ENCODE measurements at regions not wholly inside any gene's neighbourhood (a gene's known extent, or its start where the extent isn't known, plus 50 kb on each side); places are given as distances from the start of the nearest gene placed in this dataset.

DNA sequence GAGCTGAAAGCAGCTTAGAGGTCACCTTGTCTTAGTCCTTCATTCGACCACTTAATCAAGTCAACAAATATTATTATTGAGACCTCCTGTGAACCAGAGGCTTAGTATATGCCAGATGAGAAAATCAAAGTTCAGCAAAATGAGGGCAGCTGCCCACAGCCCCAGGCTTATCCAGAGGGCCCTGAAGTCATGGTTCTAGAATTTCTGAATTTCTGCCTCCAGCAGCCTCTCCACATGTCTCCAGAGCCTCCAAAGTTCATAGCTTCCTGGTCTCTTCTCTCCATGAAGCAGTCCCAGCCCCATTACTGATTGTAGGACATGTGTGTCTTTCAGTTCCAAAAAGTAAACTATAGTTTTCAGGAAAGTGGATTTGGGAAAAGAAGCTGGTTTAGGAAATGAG lies 96.9 kb upstream of the TSC22D2 start:
- Histone ChIP-seq H2BK120ac (ENCODE audit: low read depth, low read length) (peak overlapping the region; percentile 85), H2AK9ac (replicated peaks; ENCODE audit: low read depth, low read length, poor library complexity) (no peak overlapping the region), H4K91ac (ENCODE audit: insufficient read depth, low read depth, low read length) (no peak overlapping the region; the same call in 1 of the 2 replicates), H3K56ac (ENCODE audit: extremely low read depth, insufficient read depth, low read length) (no peak overlapping the region), H4K5ac (ENCODE audit: low read depth, low read length) (peak overlapping the region; percentile 30; the same call in 1 of the 2 replicates), H3K9ac (ENCODE audit: low read depth, low read length) (no peak overlapping the region), H4K20me1 (ENCODE audit: insufficient read depth, low read length) (no peaks in the 10 kb centered on the region), H4K8ac (ENCODE audit: low read depth in 2 of 2, low read length in 2 of 2) (peak overlapping the region in 1 of 2 experiments; percentile 12; a peak in 2 of 4 replicates), H2AFZ (replicated peaks; ENCODE audit: low read length, poor library complexity) (no peak overlapping the region), H3K27me3 (ENCODE audit: control insufficient read depth, insufficient read depth, low read length) (no peaks in the 10 kb centered on the region), H3K14ac (replicated peaks; ENCODE audit: low read depth, low read length) (peak overlapping the region; percentile 61), H2BK15ac (ENCODE audit: low read depth, low read length) (peak overlapping the region; percentile 50; the same call in 1 of the 3 replicates), H3K4me2 (ENCODE audit: low read depth, low read length) (no peak overlapping the region), H3K18ac (ENCODE audit: low read depth, low read length) (peak overlapping the region; percentile 89; the same call in 1 of the 2 replicates), H2BK5ac (ENCODE audit: low read depth, low read length, poor library complexity, severe bottlenecking) (peak overlapping the region; percentile 68), H3K4me3 (ENCODE audit: insufficient read depth, low read depth, low read length) (no peak overlapping the region), H3K79me1 (ENCODE audit: low read depth in 1 of 2, low read length in 2 of 2) (peaks cover 0 to 3% of the 10 kb centered on the region in 2 experiments; a peak in 1 of 4 replicates), H2AK5ac (ENCODE audit: low read depth, low read length) (peak overlapping the region; percentile 27; the same call in 1 of the 2 replicates), H3K27ac (ENCODE audit: insufficient read depth, low read length) (peak overlapping the region; percentile 47), H3K9me3 (ENCODE audit: control insufficient read depth, insufficient read depth, low read length) (peaks cover 4% of the 10 kb centered on the region), H3K9me1 (ENCODE audit: insufficient read depth, low read length) (0 out of 2 replicates have a peak, but pooled peaks cover 4% of the 10 kb centered on the region), H3K36me3 (ENCODE audit: control insufficient read depth, insufficient read depth, low read length) (no peaks in the 10 kb centered on the region), H3K4me1 (ENCODE audit: control insufficient read depth, insufficient read depth, low read length) (peaks cover 13% of the 10 kb centered on the region), H3K4ac (ENCODE audit: low read depth, low read length) (peak overlapping the region; percentile 48), H3K23ac (ENCODE audit: low read depth, low read length) (no peak overlapping the region), H2BK20ac (ENCODE audit: low read depth, low read length) (peak overlapping the region; percentile 3)
- intact Hi-C loops (cut with micrococcal nuclease) = no loop called here
- BruUV-seq (replicated peaks) = no TSS peak
- WGBS, 2 experiments (ENCODE audit: extremely low coverage in 2 of 2, insufficient read length in 1 of 2) = no CpG with 5 or more reads among the region's 1 CpG
- POLR2A ChIA-PET (ENCODE audit: unreplicated experiment) = no interaction called here
- CTCF ChIA-PET = no interaction called here
- in situ Hi-C loops (cut with MboI; ENCODE audit: low sequenced_read_pairs) = no loop called here
- TF ChIP-seq MAFK (IDR thresholded peaks at IDR 0.05; ENCODE audit: low read depth, low read length) (no peak), NFE2L2 (IDR thresholded peaks at IDR 0.05; ENCODE audit: low read depth, low read length) (no peak), USF2 (IDR thresholded peaks at IDR 0.05; ENCODE audit: low read depth, low read length) (no peak), FOS (IDR thresholded peaks at IDR 0.05; ENCODE audit: low read depth, low read length) (no peak), MXI1 (IDR thresholded peaks at IDR 0.05; ENCODE audit: borderline replicate concordance, low read depth, low read length) (no peak), CEBPB (IDR thresholded peaks at IDR 0.05; ENCODE audit: low read depth, low read length) (no peak), RAD21 (IDR thresholded peaks at IDR 0.05; ENCODE audit: low read length) (no peak), CHD1 (IDR thresholded peaks at IDR 0.05; ENCODE audit: low read depth, low read length) (no peak), BHLHE40 (IDR thresholded peaks at IDR 0.05; ENCODE audit: low read depth, low read length) (no peak), RCOR1 (IDR thresholded peaks at IDR 0.05; ENCODE audit: insufficient replicate concordance, low read length) (no peak)
- TF ChIP-seq, protein P1, sequence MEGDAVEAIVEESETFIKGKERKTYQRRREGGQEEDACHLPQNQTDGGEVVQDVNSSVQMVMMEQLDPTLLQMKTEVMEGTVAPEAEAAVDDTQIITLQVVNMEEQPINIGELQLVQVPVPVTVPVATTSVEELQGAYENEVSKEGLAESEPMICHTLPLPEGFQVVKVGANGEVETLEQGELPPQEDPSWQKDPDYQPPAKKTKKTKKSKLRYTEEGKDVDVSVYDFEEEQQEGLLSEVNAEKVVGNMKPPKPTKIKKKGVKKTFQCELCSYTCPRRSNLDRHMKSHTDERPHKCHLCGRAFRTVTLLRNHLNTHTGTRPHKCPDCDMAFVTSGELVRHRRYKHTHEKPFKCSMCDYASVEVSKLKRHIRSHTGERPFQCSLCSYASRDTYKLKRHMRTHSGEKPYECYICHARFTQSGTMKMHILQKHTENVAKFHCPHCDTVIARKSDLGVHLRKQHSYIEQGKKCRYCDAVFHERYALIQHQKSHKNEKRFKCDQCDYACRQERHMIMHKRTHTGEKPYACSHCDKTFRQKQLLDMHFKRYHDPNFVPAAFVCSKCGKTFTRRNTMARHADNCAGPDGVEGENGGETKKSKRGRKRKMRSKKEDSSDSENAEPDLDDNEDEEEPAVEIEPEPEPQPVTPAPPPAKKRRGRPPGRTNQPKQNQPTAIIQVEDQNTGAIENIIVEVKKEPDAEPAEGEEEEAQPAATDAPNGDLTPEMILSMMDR (conservative IDR thresholded peaks at IDR 0.05; ENCODE audit: low read depth, low read length) = no peak
- TF ChIP-seq, protein P2, sequence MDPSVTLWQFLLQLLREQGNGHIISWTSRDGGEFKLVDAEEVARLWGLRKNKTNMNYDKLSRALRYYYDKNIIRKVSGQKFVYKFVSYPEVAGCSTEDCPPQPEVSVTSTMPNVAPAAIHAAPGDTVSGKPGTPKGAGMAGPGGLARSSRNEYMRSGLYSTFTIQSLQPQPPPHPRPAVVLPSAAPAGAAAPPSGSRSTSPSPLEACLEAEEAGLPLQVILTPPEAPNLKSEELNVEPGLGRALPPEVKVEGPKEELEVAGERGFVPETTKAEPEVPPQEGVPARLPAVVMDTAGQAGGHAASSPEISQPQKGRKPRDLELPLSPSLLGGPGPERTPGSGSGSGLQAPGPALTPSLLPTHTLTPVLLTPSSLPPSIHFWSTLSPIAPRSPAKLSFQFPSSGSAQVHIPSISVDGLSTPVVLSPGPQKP (IDR thresholded peaks at IDR 0.05; ENCODE audit: borderline replicate concordance, low read depth, low read length) = no peak
- dilution Hi-C loops (cut with HindIII; ENCODE audit: low sequenced_read_pairs, unreplicated experiment) = no loop called here
- ATAC-seq (ENCODE audit: low read depth) = no peak
- no peak for DNase-seq

All from IMR-90 (cell line).